ENCODE measurements at regions not wholly inside any gene's neighbourhood (a gene's known extent, or its start where the extent isn't known, plus 50 kb on each side); places are given as distances from the start of the nearest gene placed in this dataset.

GRCh38 chr11:103622296-103622695, 414.1 kb upstream of the DDI1 start:
- Mint-ChIP-seq H3K27ac (peak overlapping the region; percentile 64), H3K36me3 (ENCODE audit: low read depth) (peaks cover 6% of the 10 kb centered on the region), H3K4me1 (ENCODE audit: low read depth) (peaks cover 94% of the 10 kb centered on the region), H3K4me3 (no peak overlapping the region), H3K27me3 (ENCODE audit: insufficient read depth) (peaks cover 4% of the 10 kb centered on the region; the same call in 1 of the 2 replicates), H3K9me3 (no peaks in the 10 kb centered on the region)
- no peak for TF ChIP-seq CTCF (IDR thresholded peaks at IDR 0.05)
- DNase-seq = no peak

- H3K9me3 Mint-ChIP-seq = no peaks in the 10 kb centered on the region
- H3K36me3 Mint-ChIP-seq (ENCODE audit: low read depth) = peaks cover 20% of the 10 kb centered on the region
- H3K27me3 Mint-ChIP-seq (ENCODE audit: insufficient read depth) = peaks cover 4% of the 10 kb centered on the region; the same call in 1 of the 2 replicates
Observed at GRCh38 chr11:103623933-103624332, 412.5 kb upstream of the DDI1 start.

GRCh38 chr11:103624708-103625623, 411.5 kb upstream of the DDI1 start:
- no peak for TF ChIP-seq CTCF (IDR thresholded peaks at IDR 0.05)
- H3K4me3 Mint-ChIP-seq = peak overlapping the region; percentile 1; the same call in 1 of the 2 replicates

More at GRCh38 chr11:103623933-103624332, 412.5 kb upstream of the DDI1 start:
- no peak for TF ChIP-seq CTCF (IDR thresholded peaks at IDR 0.05)
- Mint-ChIP-seq H3K4me1 (ENCODE audit: low read depth) (peaks cover 94% of the 10 kb centered on the region), H3K4me3 (no peak overlapping the region), H3K27ac (peak overlapping the region; percentile 97)
- DNase-seq = no peak

GRCh38 chr11:103625624-103625965, 410.8 kb upstream of the DDI1 start:
- no peaks in the 10 kb centered on the region for H3K27me3 Mint-ChIP-seq (ENCODE audit: insufficient read depth)
- no peak for TF ChIP-seq CTCF (IDR thresholded peaks at IDR 0.05)
- no peak for DNase-seq
- peaks cover 25% of the 10 kb centered on the region for H3K36me3 Mint-ChIP-seq (ENCODE audit: low read depth)
- H3K4me1 Mint-ChIP-seq (ENCODE audit: low read depth) = peaks cover 84% of the 10 kb centered on the region
- H3K4me3 Mint-ChIP-seq = peak overlapping the region; percentile 1; the same call in 1 of the 2 replicates
- peak overlapping the region; percentile 97 for H3K27ac Mint-ChIP-seq
- H3K9me3 Mint-ChIP-seq = no peaks in the 10 kb centered on the region

More at GRCh38 chr11:103624708-103625623, 411.5 kb upstream of the DDI1 start:
- DNase-seq = peak; percentile 94
- Mint-ChIP-seq H3K27ac (peak overlapping the region; percentile 97), H3K36me3 (ENCODE audit: low read depth) (peaks cover 20% of the 10 kb centered on the region), H3K4me1 (ENCODE audit: low read depth) (peaks cover 84% of the 10 kb centered on the region), H3K9me3 (no peaks in the 10 kb centered on the region), H3K27me3 (ENCODE audit: insufficient read depth) (no peaks in the 10 kb centered on the region)

- DNase-seq = no peak
- H3K4me1 Mint-ChIP-seq (ENCODE audit: low read depth) = peaks cover 87% of the 10 kb centered on the region
- H3K27me3 Mint-ChIP-seq (ENCODE audit: insufficient read depth) = no peaks in the 10 kb centered on the region
- TF ChIP-seq CTCF (IDR thresholded peaks at IDR 0.05) = no peak
- peak overlapping the region; percentile 97 for H3K27ac Mint-ChIP-seq
- peaks cover 22% of the 10 kb centered on the region for H3K36me3 Mint-ChIP-seq (ENCODE audit: low read depth)
- no peak overlapping the region for H3K4me3 Mint-ChIP-seq
- no peaks in the 10 kb centered on the region for H3K9me3 Mint-ChIP-seq
Observed at GRCh38 chr11:103628121-103628520, 408.3 kb upstream of the DDI1 start.

Data from HFFc6 (cell line).